Activated CD4-positive, alpha-beta T cell treated with anti-CD3 and anti-CD28 coated beads, Interleukin-2, Interleukin-4, amounts not matched to agents 100 ng/mL and 50 ng/mL, durations not matched to agents 16 hours and 8 hours (primary cell): ENCODE measurements at regions not wholly inside any gene's neighbourhood (a gene's known extent, or its start where the extent isn't known, plus 50 kb on each side); places are given as distances from the start of the nearest gene placed in this dataset.

Experiments
- DNase-seq: peaks from one replicate; pipeline ENCODE4 v3.0.0-alpha.2; 2020; ENCODE audit warnings: low spot score

DNA sequence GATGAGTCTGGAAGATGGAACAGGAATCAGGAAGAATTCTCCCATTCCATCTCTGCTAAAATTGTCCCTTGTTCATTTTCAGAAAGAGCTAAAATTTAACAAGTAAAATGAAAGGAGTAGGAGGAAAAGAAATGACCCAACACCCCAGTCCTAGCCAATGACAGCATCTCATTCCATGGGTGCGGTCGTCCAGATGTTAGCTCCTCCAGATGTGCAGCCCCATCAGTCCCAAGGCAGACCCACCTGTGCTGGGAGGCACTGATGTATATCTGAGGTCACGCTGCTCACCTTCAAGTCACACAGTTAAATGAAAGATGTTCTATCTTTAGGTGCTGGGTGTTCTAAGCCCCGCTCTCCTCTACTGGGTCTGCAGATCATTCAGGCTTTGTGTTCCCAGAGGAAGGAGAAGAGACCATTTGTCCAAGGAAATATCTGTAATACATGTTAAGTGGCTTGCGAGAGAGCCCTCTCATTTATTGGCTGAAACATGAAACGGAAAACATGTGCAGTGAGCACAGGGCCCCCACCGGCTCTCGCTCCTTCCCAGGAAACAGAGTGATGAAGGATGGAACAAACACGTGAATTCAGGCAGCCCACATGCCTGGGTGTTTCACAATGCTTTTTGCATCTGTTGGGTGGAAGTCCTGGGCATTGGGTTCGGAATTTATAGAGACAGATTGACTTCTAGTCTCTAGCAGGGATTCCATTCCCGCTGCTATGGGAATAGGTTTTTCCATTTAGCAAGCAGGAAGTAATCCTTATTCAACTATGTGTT is 294.6 kb downstream of the NUAK1 start:
- no peak for DNase-seq

- no peak for DNase-seq
Observed at GRCh38 chr12:105846331-105846730, 292.4 kb downstream of the NUAK1 start.

DNA sequence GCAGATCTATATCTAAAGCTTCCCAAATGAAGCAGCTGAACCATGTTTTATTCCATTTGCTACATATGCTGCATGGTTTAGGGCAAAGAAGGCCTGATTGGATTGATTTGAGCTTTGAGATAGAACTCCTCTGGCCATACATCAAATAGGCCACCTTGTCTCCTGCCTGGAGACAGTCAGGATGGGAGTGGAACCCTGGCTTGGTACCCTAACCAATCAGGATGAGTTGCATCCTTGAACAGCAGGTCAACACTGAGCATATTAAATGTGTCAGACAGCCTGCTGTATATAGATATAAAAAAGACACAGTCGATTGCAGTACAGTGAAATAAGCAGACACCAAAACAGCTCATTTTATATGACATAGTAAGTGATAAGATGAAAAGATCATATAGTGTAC is 291.7 kb downstream of the NUAK1 start:
- no peak for DNase-seq

GRCh38 chr12:105848286-105848685 is 290.5 kb downstream of the NUAK1 start:
- no peak for DNase-seq

GRCh38 chr12:105850103-105850968 is 288.4 kb downstream of the NUAK1 start:
- DNase-seq: no peak

DNA sequence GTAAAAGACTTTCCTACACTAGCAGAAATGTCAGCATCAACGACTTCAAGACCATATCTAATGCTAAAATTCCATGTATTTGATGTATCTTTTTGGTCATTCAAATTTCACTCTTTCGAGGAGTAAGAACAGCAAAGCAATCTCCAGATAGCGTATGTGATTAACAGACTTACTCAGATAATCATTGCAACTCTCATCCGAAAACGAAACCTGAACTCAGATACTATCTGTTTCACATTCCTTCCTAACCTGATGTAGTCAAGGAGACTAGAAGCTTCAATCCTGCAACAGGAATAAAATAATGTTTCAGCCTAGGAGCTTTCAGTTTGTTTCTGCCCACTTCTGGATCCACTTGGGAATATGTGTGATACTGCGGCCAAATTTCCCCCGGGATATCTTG is 286.3 kb downstream of the NUAK1 start:
- no peak for DNase-seq

GRCh38 chr12:105852951-105853350 is 285.8 kb downstream of the NUAK1 start:
- no peak for DNase-seq

- DNase-seq: no peak
Observed at GRCh38 chr12:105854071-105854470, 284.7 kb downstream of the NUAK1 start.

- DNase-seq: no peak
Observed at GRCh38 chr12:105855361-105856047, 283.2 kb downstream of the NUAK1 start.

- DNase-seq: no peak
Observed at GRCh38 chr12:105856048-105856405, 282.7 kb downstream of the NUAK1 start.

DNA sequence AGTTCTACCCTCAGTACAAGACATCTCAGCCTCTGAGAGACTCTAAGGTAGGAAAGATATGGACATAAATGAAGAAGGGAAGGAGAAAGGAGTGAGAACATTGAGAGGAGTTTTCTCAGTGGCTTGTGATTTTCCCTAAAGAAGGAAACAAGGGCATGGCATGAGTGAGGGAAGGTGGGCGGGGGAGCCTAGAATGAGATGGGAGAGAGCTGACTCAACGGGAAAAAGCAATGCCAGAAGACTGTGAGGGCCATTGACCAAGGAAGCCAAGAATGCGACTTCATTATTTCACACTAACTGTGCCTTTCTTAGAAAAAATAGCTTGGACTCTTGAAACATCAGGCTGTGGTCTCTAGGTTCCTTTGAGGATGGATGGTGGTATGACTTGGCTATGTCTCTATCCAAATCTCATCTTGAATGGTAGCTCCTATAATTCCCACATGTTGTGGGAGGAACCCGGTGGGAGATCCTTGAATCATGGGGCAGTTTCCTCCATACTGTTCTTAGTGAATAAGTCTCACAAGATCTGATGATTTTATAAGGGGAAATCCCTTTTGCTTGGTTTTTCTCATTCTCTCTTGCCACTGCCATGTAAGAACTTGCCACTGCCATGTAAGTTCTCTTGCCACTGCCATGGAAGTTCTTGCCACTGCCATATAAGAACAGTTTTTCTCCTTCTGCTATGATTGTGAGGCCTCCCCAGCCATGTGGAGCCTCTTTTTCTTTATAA is 279.6 kb downstream of the NUAK1 start:
- DNase-seq: no peak

GRCh38 chr12:105860561-105861207 is 278.1 kb downstream of the NUAK1 start:
- no peak for DNase-seq

DNA sequence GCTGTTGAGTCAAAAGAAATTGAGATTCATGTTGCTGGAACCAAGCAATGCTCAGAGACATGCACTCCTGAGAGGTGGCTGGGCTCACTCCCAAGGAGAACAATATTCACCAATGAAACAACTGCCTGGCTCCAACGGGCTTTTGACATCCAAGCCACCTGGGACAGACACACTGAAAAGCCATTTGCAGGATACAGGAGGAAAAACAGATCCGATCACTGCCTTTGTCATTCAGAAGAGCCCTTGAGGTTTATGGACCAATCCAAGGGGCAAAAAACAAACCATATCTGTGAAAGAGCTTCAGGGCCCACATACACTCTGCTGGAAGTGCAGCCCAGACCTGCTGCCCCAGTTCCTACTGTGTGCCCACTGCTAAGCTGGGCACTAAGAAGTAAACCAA is 277.5 kb downstream of the NUAK1 start:
- DNase-seq: no peak

GRCh38 chr12:105862163-105862821 is 276.5 kb downstream of the NUAK1 start:
- no peak for DNase-seq

- DNase-seq: no peak
Observed at GRCh38 chr12:105864316-105864715, 274.4 kb downstream of the NUAK1 start.

DNA sequence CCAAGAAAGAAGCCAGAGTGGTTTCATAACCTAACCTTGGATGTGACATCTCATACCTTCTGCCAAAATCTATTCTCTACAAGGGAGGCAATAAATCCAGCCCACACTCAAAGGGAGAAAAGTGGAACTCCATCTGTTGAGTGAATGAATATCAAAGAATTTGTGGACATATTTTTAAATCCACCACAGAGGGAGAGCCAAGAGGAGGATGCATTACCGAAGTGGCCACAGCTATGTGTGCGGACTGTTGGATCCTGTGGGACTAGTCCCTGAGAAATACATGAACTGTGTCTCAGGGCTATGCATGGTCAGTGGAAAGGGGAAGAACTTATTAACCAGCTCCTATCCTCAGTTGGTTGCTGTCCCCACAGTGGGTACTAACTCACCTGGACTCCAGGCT is 273.9 kb downstream of the NUAK1 start:
- no peak for DNase-seq

GRCh38 chr12:105865886-105866285 is 272.9 kb downstream of the NUAK1 start:
- no peak for DNase-seq

DNA sequence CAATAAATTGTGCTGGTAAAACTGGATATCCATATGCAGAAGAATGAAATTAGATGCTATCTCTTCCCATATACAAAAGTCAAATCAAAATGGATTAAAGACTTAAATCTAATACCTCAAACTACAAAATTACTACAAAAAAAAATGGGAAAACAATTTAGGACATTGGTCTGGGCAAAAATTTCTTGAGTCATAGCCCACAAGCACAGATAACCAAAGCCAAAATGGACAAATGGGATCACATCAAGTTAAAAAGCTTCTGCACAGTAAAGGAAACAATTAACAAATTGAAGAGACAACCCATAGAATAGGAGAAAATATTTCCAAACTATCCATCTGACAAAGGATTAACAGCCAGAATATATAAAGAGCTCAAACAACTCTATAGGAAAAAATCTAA is 264.6 kb downstream of the NUAK1 start:
- DNase-seq: no peak

GRCh38 chr12:105876396-105876927 is 262.3 kb downstream of the NUAK1 start:
- no peak for DNase-seq

DNA sequence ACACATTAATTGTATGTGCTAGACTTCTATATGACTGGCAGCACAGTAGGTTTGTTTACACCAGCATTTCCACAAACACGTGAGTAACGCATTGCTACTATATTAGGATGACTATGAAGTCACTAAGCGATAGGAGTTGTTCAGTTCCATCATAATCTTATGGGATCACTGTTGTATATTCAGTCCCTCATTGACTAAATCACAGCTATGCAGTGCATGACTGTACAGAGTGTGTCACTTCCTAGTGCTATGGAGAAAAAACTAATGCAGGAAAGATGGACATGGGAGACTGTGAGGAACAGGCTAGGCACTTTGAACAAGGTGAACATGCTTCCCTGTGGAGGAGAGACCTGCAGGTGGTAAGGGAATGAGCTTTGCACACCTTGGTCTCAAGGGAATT is 259.8 kb downstream of the NUAK1 start:
- DNase-seq: no peak
